ENCODE measurements at regions not wholly inside any gene's neighbourhood (a gene's known extent, or its start where the extent isn't known, plus 50 kb on each side); places are given as distances from the start of the nearest gene placed in this dataset.
"Not testable (repeated sequence)": the region's sequence is repeated elsewhere in the genome, so short reads cannot be mapped to it uniquely, and the experiment has no call there.

GRCh38 chr14:65177551-65177950, 75.2 kb upstream of the MAX start:
- Mint-ChIP-seq H3K27me3 (no peaks in the 10 kb centered on the region), H3K27ac (no peak overlapping the region), H3K36me3 (peaks cover 5% of the 10 kb centered on the region)

GRCh38 chr14:65179231-65179630, 76.9 kb upstream of the MAX start:
- H3K36me3 Mint-ChIP-seq, H3K4me3 Mint-ChIP-seq, H3K27ac Mint-ChIP-seq, H3K27me3 Mint-ChIP-seq: not testable (repeated sequence)
- H3K9me3 Mint-ChIP-seq (ENCODE audit: low read depth): peaks cover 15% of the 10 kb centered on the region
- H3K4me1 Mint-ChIP-seq (ENCODE audit: low read depth): peaks cover 10% of the 10 kb centered on the region

More at GRCh38 chr14:65177551-65177950, 75.2 kb upstream of the MAX start:
- H3K4me3 Mint-ChIP-seq: no peak overlapping the region
- peaks cover 9% of the 10 kb centered on the region for H3K9me3 Mint-ChIP-seq (ENCODE audit: low read depth)
- peaks cover 10% of the 10 kb centered on the region for H3K4me1 Mint-ChIP-seq (ENCODE audit: low read depth)

- Mint-ChIP-seq H3K4me1 (ENCODE audit: low read depth) (peaks cover 10% of the 10 kb centered on the region), H3K27ac (peak overlapping the region; percentile 36), H3K4me3 (no peak overlapping the region), H3K27me3 (no peaks in the 10 kb centered on the region), H3K36me3 (peaks cover 5% of the 10 kb centered on the region), H3K9me3 (ENCODE audit: low read depth) (peaks cover 15% of the 10 kb centered on the region)
Measured at GRCh38 chr14:65179918-65180724, 77.8 kb upstream of the MAX start.

GRCh38 chr14:65180725-65181025, 78.4 kb upstream of the MAX start:
- Mint-ChIP-seq H3K36me3 (peaks cover 5% of the 10 kb centered on the region), H3K27me3 (no peaks in the 10 kb centered on the region), H3K9me3 (ENCODE audit: low read depth) (peaks cover 15% of the 10 kb centered on the region), H3K4me3 (no peak overlapping the region), H3K27ac (no peak overlapping the region), H3K4me1 (ENCODE audit: low read depth) (peaks cover 10% of the 10 kb centered on the region)

GRCh38 chr14:65184032-65184764, 81.9 kb upstream of the MAX start:
- Mint-ChIP-seq H3K4me1 (ENCODE audit: low read depth) (peaks cover 10% of the 10 kb centered on the region), H3K4me3 (no peak overlapping the region), H3K9me3 (ENCODE audit: low read depth) (peaks cover 15% of the 10 kb centered on the region), H3K36me3 (peaks cover 5% of the 10 kb centered on the region), H3K27me3 (peaks cover 2% of the 10 kb centered on the region), H3K27ac (no peak overlapping the region)

GRCh38 chr14:65185829-65186228, 83.5 kb upstream of the MAX start:
- Mint-ChIP-seq H3K27me3 (peaks cover 2% of the 10 kb centered on the region), H3K4me1 (ENCODE audit: low read depth) (no peaks in the 10 kb centered on the region), H3K4me3 (no peak overlapping the region), H3K9me3 (ENCODE audit: low read depth) (peaks cover 15% of the 10 kb centered on the region), H3K27ac (no peak overlapping the region), H3K36me3 (peaks cover 5% of the 10 kb centered on the region)

- H3K4me1 Mint-ChIP-seq (ENCODE audit: low read depth): no peaks in the 10 kb centered on the region
- peaks cover 2% of the 10 kb centered on the region for H3K27me3 Mint-ChIP-seq
- no peak overlapping the region for H3K27ac Mint-ChIP-seq
- H3K9me3 Mint-ChIP-seq (ENCODE audit: low read depth): peaks cover 11% of the 10 kb centered on the region
- no peak overlapping the region for H3K4me3 Mint-ChIP-seq
- H3K36me3 Mint-ChIP-seq: peaks cover 1% of the 10 kb centered on the region
Measured at GRCh38 chr14:65186951-65187350, 84.6 kb upstream of the MAX start.

- Mint-ChIP-seq H3K4me3 (no peak overlapping the region), H3K36me3 (no peaks in the 10 kb centered on the region), H3K9me3 (ENCODE audit: low read depth) (peaks cover 6% of the 10 kb centered on the region), H3K4me1 (ENCODE audit: low read depth) (no peaks in the 10 kb centered on the region), H3K27me3 (peaks cover 2% of the 10 kb centered on the region), H3K27ac (no peak overlapping the region)
Measured at GRCh38 chr14:65187421-65188049, 85.2 kb upstream of the MAX start.

GRCh38 chr14:65190312-65190711, 88.0 kb upstream of the MAX start:
- Mint-ChIP-seq H3K4me3 (no peak overlapping the region), H3K27me3 (peaks cover 2% of the 10 kb centered on the region), H3K4me1 (ENCODE audit: low read depth) (no peaks in the 10 kb centered on the region), H3K27ac (no peak overlapping the region), H3K9me3 (ENCODE audit: low read depth) (no peaks in the 10 kb centered on the region), H3K36me3 (no peaks in the 10 kb centered on the region)

- no peak overlapping the region for H3K4me3 Mint-ChIP-seq
- H3K27ac Mint-ChIP-seq: no peak overlapping the region
- H3K4me1 Mint-ChIP-seq (ENCODE audit: low read depth): no peaks in the 10 kb centered on the region
- no peaks in the 10 kb centered on the region for H3K36me3 Mint-ChIP-seq
- H3K27me3 Mint-ChIP-seq: peaks cover under 1% of the 10 kb centered on the region
- no peaks in the 10 kb centered on the region for H3K9me3 Mint-ChIP-seq (ENCODE audit: low read depth)
Measured at GRCh38 chr14:65191716-65192115, 89.4 kb upstream of the MAX start.

GRCh38 chr14:65192686-65193085, 90.4 kb upstream of the MAX start:
- Mint-ChIP-seq H3K27me3 (no peaks in the 10 kb centered on the region), H3K4me1 (ENCODE audit: low read depth) (no peaks in the 10 kb centered on the region), H3K4me3 (no peak overlapping the region), H3K9me3 (ENCODE audit: low read depth) (no peaks in the 10 kb centered on the region), H3K36me3 (no peaks in the 10 kb centered on the region), H3K27ac (no peak overlapping the region)

- Mint-ChIP-seq H3K9me3 (ENCODE audit: low read depth) (no peaks in the 10 kb centered on the region), H3K27ac (no peak overlapping the region), H3K4me3 (no peak overlapping the region), H3K27me3 (no peaks in the 10 kb centered on the region), H3K36me3 (no peaks in the 10 kb centered on the region), H3K4me1 (ENCODE audit: low read depth) (no peaks in the 10 kb centered on the region)
Measured at GRCh38 chr14:65193916-65194590, 91.7 kb upstream of the MAX start.

GRCh38 chr14:65195042-65195719, 92.9 kb upstream of the MAX start:
- H3K4me3 Mint-ChIP-seq: no peak overlapping the region

GRCh38 chr14:65198346-65198745, 96.0 kb upstream of the MAX start:
- Mint-ChIP-seq H3K9me3 (ENCODE audit: low read depth) (peaks cover 4% of the 10 kb centered on the region), H3K4me1 (ENCODE audit: low read depth) (no peaks in the 10 kb centered on the region), H3K4me3 (no peak overlapping the region), H3K27ac (no peak overlapping the region), H3K36me3 (no peaks in the 10 kb centered on the region), H3K27me3 (no peaks in the 10 kb centered on the region)

More at GRCh38 chr14:65195042-65195719, 92.9 kb upstream of the MAX start:
- Mint-ChIP-seq H3K36me3 (no peaks in the 10 kb centered on the region), H3K4me1 (ENCODE audit: low read depth) (no peaks in the 10 kb centered on the region), H3K27ac (no peak overlapping the region), H3K27me3 (no peaks in the 10 kb centered on the region), H3K9me3 (ENCODE audit: low read depth) (no peaks in the 10 kb centered on the region)
